ENCODE measurements at regions not wholly inside any gene's neighbourhood (a gene's known extent, or its start where the extent isn't known, plus 50 kb on each side); places are given as distances from the start of the nearest gene placed in this dataset.

GRCh38 chr10:33818343-33818742 is 483.9 kb upstream of the NRP1 start:
- no peak overlapping the region for H3K27ac ChIP-seq (ENCODE audit: low read depth, low read length, poor library complexity, severe bottlenecking)
- no peak overlapping the region for H3K4me3 ChIP-seq (ENCODE audit: low read depth, low read length, poor library complexity, severe bottlenecking)
- no peak overlapping the region for H3K9ac ChIP-seq (ENCODE audit: low read length)
- H3K36me3 ChIP-seq (ENCODE audit: insufficient read depth, low read length), result no peaks in the 10 kb centered on the region
- H3K4me1 ChIP-seq (ENCODE audit: insufficient read depth, low read length, severe bottlenecking), result no peaks in the 10 kb centered on the region
- no peaks in the 10 kb centered on the region for H3F3A ChIP-seq (ENCODE audit: insufficient read depth, low read length)
- H3K27me3 ChIP-seq (ENCODE audit: insufficient read depth, low read length), result no peaks in the 10 kb centered on the region
- H3K9me2 ChIP-seq (ENCODE audit: low read depth, low read length), result no peaks in the 10 kb centered on the region
- no peaks in the 10 kb centered on the region for H4K20me1 ChIP-seq (ENCODE audit: insufficient read depth, low read length)
- no peak overlapping the region for H3K4me2 ChIP-seq (ENCODE audit: low read length)
- H2AFZ ChIP-seq (ENCODE audit: low read length), result no peak overlapping the region
- H3K79me2 ChIP-seq (ENCODE audit: insufficient read depth, low read length), result no peaks in the 10 kb centered on the region
- no peak for TF ChIP-seq EZH2 (IDR thresholded peaks at IDR 0.05; ENCODE audit: borderline replicate concordance, low read length)
- no peak for TF ChIP-seq CTCF (IDR thresholded peaks at IDR 0.05; ENCODE audit: low read length)
- no peaks in the 10 kb centered on the region for H3K9me3 ChIP-seq (ENCODE audit: low read length)

- Histone ChIP-seq H3K4me2 (ENCODE audit: low read length) (no peak overlapping the region), H3K27ac (ENCODE audit: low read depth, low read length, poor library complexity, severe bottlenecking) (no peak overlapping the region), H3K9me2 (ENCODE audit: low read depth, low read length) (no peaks in the 10 kb centered on the region), H3K4me3 (ENCODE audit: low read depth, low read length, poor library complexity, severe bottlenecking) (no peak overlapping the region), H3K27me3 (ENCODE audit: insufficient read depth, low read length) (no peaks in the 10 kb centered on the region), H3K79me2 (ENCODE audit: insufficient read depth, low read length) (no peaks in the 10 kb centered on the region), H4K20me1 (ENCODE audit: insufficient read depth, low read length) (no peaks in the 10 kb centered on the region), H3F3A (ENCODE audit: insufficient read depth, low read length) (no peaks in the 10 kb centered on the region), H2AFZ (ENCODE audit: low read length) (no peak overlapping the region), H3K4me1 (ENCODE audit: insufficient read depth, low read length, severe bottlenecking) (no peaks in the 10 kb centered on the region), H3K9ac (ENCODE audit: low read length) (no peak overlapping the region), H3K9me3 (ENCODE audit: low read length) (no peaks in the 10 kb centered on the region), H3K36me3 (ENCODE audit: insufficient read depth, low read length) (no peaks in the 10 kb centered on the region)
- no peak for TF ChIP-seq EZH2 (IDR thresholded peaks at IDR 0.05; ENCODE audit: borderline replicate concordance, low read length)
- TF ChIP-seq CTCF (IDR thresholded peaks at IDR 0.05; ENCODE audit: low read length), result no peak
These were observed 483.1 kb upstream of the NRP1 start for GRCh38 chr10:33817605-33818004.

GRCh38 chr10:33815776-33816175 is 481.3 kb upstream of the NRP1 start:
- H3K79me2 ChIP-seq (ENCODE audit: insufficient read depth, low read length), result no peaks in the 10 kb centered on the region
- H3K4me1 ChIP-seq (ENCODE audit: insufficient read depth, low read length, severe bottlenecking), result no peaks in the 10 kb centered on the region
- no peak overlapping the region for H3K4me2 ChIP-seq (ENCODE audit: low read length)
- no peak overlapping the region for H3K4me3 ChIP-seq (ENCODE audit: low read depth, low read length, poor library complexity, severe bottlenecking)
- no peaks in the 10 kb centered on the region for H3K9me2 ChIP-seq (ENCODE audit: low read depth, low read length)
- no peaks in the 10 kb centered on the region for H3F3A ChIP-seq (ENCODE audit: insufficient read depth, low read length)
- no peak overlapping the region for H3K27ac ChIP-seq (ENCODE audit: low read depth, low read length, poor library complexity, severe bottlenecking)
- no peaks in the 10 kb centered on the region for H3K27me3 ChIP-seq (ENCODE audit: insufficient read depth, low read length)
- no peaks in the 10 kb centered on the region for H4K20me1 ChIP-seq (ENCODE audit: insufficient read depth, low read length)
- no peak overlapping the region for H3K9ac ChIP-seq (ENCODE audit: low read length)
- H3K36me3 ChIP-seq (ENCODE audit: insufficient read depth, low read length), result no peaks in the 10 kb centered on the region
- TF ChIP-seq EZH2 (IDR thresholded peaks at IDR 0.05; ENCODE audit: borderline replicate concordance, low read length) (no peak), CTCF (IDR thresholded peaks at IDR 0.05; ENCODE audit: low read length) (no peak)
- H3K9me3 ChIP-seq (ENCODE audit: low read length), result no peaks in the 10 kb centered on the region
- no peak overlapping the region for H2AFZ ChIP-seq (ENCODE audit: low read length)

All from OCI-LY1 (cell line).